ENCODE measurements at regions not wholly inside any gene's neighbourhood (a gene's known extent, or its start where the extent isn't known, plus 50 kb on each side); places are given as distances from the start of the nearest gene placed in this dataset.

- Histone ChIP-seq H4K20me1 (ENCODE audit: insufficient read depth) (no peaks in the 10 kb centered on the region), H3K4me1 (ENCODE audit: control insufficient read depth in 1 of 2, insufficient read depth in 2 of 2, low read length in 2 of 2) (no peaks in the 10 kb centered on the region), H3K36me3 (ENCODE audit: control insufficient read depth in 1 of 2, insufficient read depth in 2 of 2, low read length in 2 of 2) (no peaks in the 10 kb centered on the region), H3K27ac (ENCODE audit: low read depth, low read length) (no peak overlapping the region), H3K9me2 (ENCODE audit: insufficient read depth) (no peaks in the 10 kb centered on the region), H2AFZ (ENCODE audit: low read depth, low read length, poor library complexity, severe bottlenecking) (no peak overlapping the region), H3K9me3 (ENCODE audit: control insufficient read depth in 1 of 2, insufficient read depth in 1 of 2, low read depth in 1 of 2, low read length in 2 of 2) (peaks cover 9 to 14% of the 10 kb centered on the region in 2 experiments; a peak in 2 of 4 replicates), H3K79me2 (ENCODE audit: insufficient read depth, low read length) (no peaks in the 10 kb centered on the region), H3K4me3 (replicated peaks in 1 of 2; ENCODE audit: low read depth in 1 of 2, low read length in 2 of 2) (no peak overlapping the region), H3K4me2 (ENCODE audit: low read length) (no peak overlapping the region), H3K27me3 (ENCODE audit: insufficient read depth, low read length) (peaks cover 50% of the 10 kb centered on the region), H3K9ac (ENCODE audit: low read length) (no peak overlapping the region)
- ATAC-seq (no peak), DNase-seq (ENCODE audit: low read depth, low spot score) (no peak)
- POLR2A ChIA-PET: no interaction called here
- CTCF ChIA-PET: no interaction called here
- no TSS peak for BruUV-seq (replicated peaks)
- RAD21 ChIA-PET (ENCODE audit: low non-redundant PET in 1 of 2, low total read pairs in 2 of 2, uncharacterized antibody in 2 of 2, unreplicated experiment in 2 of 2): no interaction called here
- intact Hi-C loops (cut with micrococcal nuclease): no loop called here
- TF ChIP-seq FOSL1 (IDR thresholded peaks at IDR 0.05; ENCODE audit: low read depth) (no peak), SIN3A (IDR thresholded peaks at IDR 0.05; ENCODE audit: low read depth) (no peak), REST (IDR thresholded peaks at IDR 0.05; ENCODE audit: low read depth) (no peak), RAD21 (IDR thresholded peaks at IDR 0.05; ENCODE audit: low read depth) (no peak), YY1 (IDR thresholded peaks at IDR 0.05; ENCODE audit: extremely low read depth, insufficient replicate concordance, low read depth, low read length) (no peak), POLR2AphosphoS5 (IDR thresholded peaks at IDR 0.05; ENCODE audit: low read depth, low read length) (no peak), SRF (IDR thresholded peaks at IDR 0.05; ENCODE audit: low read depth) (no peak), POLR2A (IDR thresholded peaks at IDR 0.05; ENCODE audit: borderline replicate concordance, extremely low read depth, insufficient read depth, insufficient read length) (no peak), EZH2 (IDR thresholded peaks at IDR 0.05) (no peak), MAX (IDR thresholded peaks at IDR 0.05) (no peak), ZFX (IDR thresholded peaks at IDR 0.05) (no peak), EGR1 (IDR thresholded peaks at IDR 0.05; ENCODE audit: low read depth) (no peak), CBX3 (IDR thresholded peaks at IDR 0.05; ENCODE audit: low read depth) (no peak), SP1 (IDR thresholded peaks at IDR 0.05; ENCODE audit: low read depth) (no peak), ELF1 (IDR thresholded peaks at IDR 0.05; ENCODE audit: borderline replicate concordance, low read depth) (no peak), JUND (IDR thresholded peaks at IDR 0.05) (no peak), TCF7L2 (IDR thresholded peaks at IDR 0.05; ENCODE audit: borderline replicate concordance, extremely low read depth, insufficient read depth, insufficient read length) (no peak), ATF3 (IDR thresholded peaks at IDR 0.05) (no peak)
- TF ChIP-seq, protein P1, sequence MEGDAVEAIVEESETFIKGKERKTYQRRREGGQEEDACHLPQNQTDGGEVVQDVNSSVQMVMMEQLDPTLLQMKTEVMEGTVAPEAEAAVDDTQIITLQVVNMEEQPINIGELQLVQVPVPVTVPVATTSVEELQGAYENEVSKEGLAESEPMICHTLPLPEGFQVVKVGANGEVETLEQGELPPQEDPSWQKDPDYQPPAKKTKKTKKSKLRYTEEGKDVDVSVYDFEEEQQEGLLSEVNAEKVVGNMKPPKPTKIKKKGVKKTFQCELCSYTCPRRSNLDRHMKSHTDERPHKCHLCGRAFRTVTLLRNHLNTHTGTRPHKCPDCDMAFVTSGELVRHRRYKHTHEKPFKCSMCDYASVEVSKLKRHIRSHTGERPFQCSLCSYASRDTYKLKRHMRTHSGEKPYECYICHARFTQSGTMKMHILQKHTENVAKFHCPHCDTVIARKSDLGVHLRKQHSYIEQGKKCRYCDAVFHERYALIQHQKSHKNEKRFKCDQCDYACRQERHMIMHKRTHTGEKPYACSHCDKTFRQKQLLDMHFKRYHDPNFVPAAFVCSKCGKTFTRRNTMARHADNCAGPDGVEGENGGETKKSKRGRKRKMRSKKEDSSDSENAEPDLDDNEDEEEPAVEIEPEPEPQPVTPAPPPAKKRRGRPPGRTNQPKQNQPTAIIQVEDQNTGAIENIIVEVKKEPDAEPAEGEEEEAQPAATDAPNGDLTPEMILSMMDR (IDR thresholded peaks at IDR 0.05 in 2 of 3, conservative IDR thresholded peaks at IDR 0.05 in 1 of 3; ENCODE audit: borderline replicate concordance in 1 of 3, insufficient read depth in 1 of 3, low read depth in 2 of 3, low read length in 2 of 3): no peak
- TF ChIP-seq, protein P2, sequence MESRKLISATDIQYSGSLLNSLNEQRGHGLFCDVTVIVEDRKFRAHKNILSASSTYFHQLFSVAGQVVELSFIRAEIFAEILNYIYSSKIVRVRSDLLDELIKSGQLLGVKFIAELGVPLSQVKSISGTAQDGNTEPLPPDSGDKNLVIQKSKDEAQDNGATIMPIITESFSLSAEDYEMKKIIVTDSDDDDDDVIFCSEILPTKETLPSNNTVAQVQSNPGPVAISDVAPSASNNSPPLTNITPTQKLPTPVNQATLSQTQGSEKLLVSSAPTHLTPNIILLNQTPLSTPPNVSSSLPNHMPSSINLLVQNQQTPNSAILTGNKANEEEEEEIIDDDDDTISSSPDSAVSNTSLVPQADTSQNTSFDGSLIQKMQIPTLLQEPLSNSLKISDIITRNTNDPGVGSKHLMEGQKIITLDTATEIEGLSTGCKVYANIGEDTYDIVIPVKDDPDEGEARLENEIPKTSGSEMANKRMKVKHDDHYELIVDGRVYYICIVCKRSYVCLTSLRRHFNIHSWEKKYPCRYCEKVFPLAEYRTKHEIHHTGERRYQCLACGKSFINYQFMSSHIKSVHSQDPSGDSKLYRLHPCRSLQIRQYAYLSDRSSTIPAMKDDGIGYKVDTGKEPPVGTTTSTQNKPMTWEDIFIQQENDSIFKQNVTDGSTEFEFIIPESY (IDR thresholded peaks at IDR 0.05; ENCODE audit: extremely low read depth, insufficient replicate concordance, low read length): no peak
Observed at GRCh38 chr20:37630993-37631392, 62.8 kb upstream of the CTNNBL1 start.

All from HCT116 (cell line).